B cell (primary cell): ENCODE measurements at regions not wholly inside any gene's neighbourhood (a gene's known extent, or its start where the extent isn't known, plus 50 kb on each side); places are given as distances from the start of the nearest gene placed in this dataset.

Experiments
- ATAC-seq: fragments of 200-7000 bp; cut with Tn5 transposase; one replicate; pipeline ENCODE4 v1.10.0; 2021; ENCODE audit warnings: low read depth, mild to moderate bottlenecking, moderate number of reproducible peaks, moderate library complexity
- CTCF ChIA-PET: fragments of 350-600 bp; sonication (Branson Sonifier 250); formaldehyde crosslinking; loops from one replicate; lab custom pipeline; 2021; ENCODE audit warnings: antibody characterized with exemption, inconsistent platforms; lab: Charles Lee
- POLR2A ChIA-PET: fragments of 350-600 bp; sonication (Branson Sonifier 250); formaldehyde crosslinking; loops from one replicate; lab custom pipeline; 2021; ENCODE audit warnings: antibody characterized with exemption; lab: Charles Lee
- DNase-seq: peaks from one replicate; pipeline ENCODE4 v3.0.0; 2013
- H2AFZ ChIP-seq: 2 replicates; pipeline ENCODE4 v1.6.1; 2012; ENCODE audit warnings: mild to moderate bottlenecking, low read depth, low read length; ENCODE audit not compliant: insufficient read depth, poor library complexity, severe bottlenecking
- H3K27ac ChIP-seq, 2 donors: 1 replicate in 1 of 2; 2 replicates in 1 of 2; pipeline ENCODE4 v1.5.1; 2012 to 2013; ENCODE audit warnings: low read length in 2 of 2, mild to moderate bottlenecking in 2 of 2, moderate library complexity in 1 of 2
- H3K27me3 ChIP-seq, 4 experiments: fragments of 200-600 bp in 1 of 4; sonication (generic) in 1 of 4; replicated peaks in 1 of 4; 1 replicate in 2 of 4; 2 replicates in 2 of 4; pipeline versions ENCODE4 v1.6.1 to v1.7.0; 2013 to 2016; ENCODE audit warnings: low read length in 3 of 4, mild to moderate bottlenecking in 2 of 4, mixed read lengths in 1 of 4, moderate library complexity in 1 of 4; ENCODE audit not compliant: insufficient read depth in 4 of 4, control insufficient read depth in 3 of 4; ENCODE audit errors: control extremely low read depth in 1 of 4
- H3K36me3 ChIP-seq, 2 experiments: replicated peaks in 1 of 2; 1 replicate in 1 of 2; 2 replicates in 1 of 2; pipeline versions ENCODE4 v1.6.1 to v1.7.1; 2013; ENCODE audit warnings: low read length in 1 of 2; ENCODE audit not compliant: insufficient read depth in 2 of 2, control insufficient read depth in 1 of 2; ENCODE audit errors: control extremely low read depth in 1 of 2, extremely low read depth in 1 of 2
- H3K4me1 ChIP-seq, 2 donors: fragments of 200-600 bp in 1 of 2; sonication (generic) in 1 of 2; 1 replicate in 1 of 2; 2 replicates in 1 of 2; pipeline versions ENCODE4 v1.5.1 to v1.6.1; 2013 to 2017; ENCODE audit warnings: low read length in 2 of 2; ENCODE audit not compliant: control insufficient read depth in 2 of 2, insufficient read depth in 2 of 2
- H3K4me2 ChIP-seq: replicated peaks from 2 replicates; pipeline ENCODE3; 2012; ENCODE audit warnings: mild to moderate bottlenecking, low read depth, low read length; ENCODE audit not compliant: poor library complexity, severe bottlenecking
- H3K4me3 ChIP-seq, 5 experiments: fragments of 200-600 bp in 1 of 5; sonication (generic) in 1 of 5; 1 replicate in 3 of 5; 2 replicates in 2 of 5; pipeline versions ENCODE4 v1.5.1 to v1.7.0; 2011 to 2016; ENCODE audit warnings: low read length in 4 of 5, mild to moderate bottlenecking in 4 of 5, low read depth in 2 of 5, control low read depth in 1 of 5, moderate library complexity in 1 of 5; ENCODE audit not compliant: insufficient read depth in 1 of 5; ENCODE audit errors: control extremely low read depth in 1 of 5, extremely low read depth in 1 of 5
- H3K79me2 ChIP-seq: fragments of 200-600 bp; sonication (generic); one replicate; pipeline ENCODE4 v1.6.0; 2016; ENCODE audit warnings: low read length; ENCODE audit not compliant: control insufficient read depth, insufficient read depth
- H3K9ac ChIP-seq: fragments of 200-600 bp; sonication (generic); 2 replicates; pipeline ENCODE4 v1.6.1; 2017; ENCODE audit warnings: mild to moderate bottlenecking, low read length, moderate library complexity
- H3K9me3 ChIP-seq, 3 donors: one replicate each; pipeline versions ENCODE4 v1.6.1 to v1.7.1; 2013; ENCODE audit warnings: low read length in 2 of 3; ENCODE audit not compliant: control insufficient read depth in 2 of 3, insufficient read depth in 1 of 3; ENCODE audit errors: control extremely low read depth in 1 of 3
- H4K20me1 ChIP-seq: 2 replicates; pipeline ENCODE4 v1.6.0; 2012; ENCODE audit warnings: mild to moderate bottlenecking, low read length; ENCODE audit not compliant: insufficient read depth, control insufficient read depth, poor library complexity, severe bottlenecking
- H3K27ac Mint-ChIP-seq: one replicate; pipeline ENCODE4 v1.8.0; 2021; ENCODE audit warnings: mixed read lengths
- H3K27me3 Mint-ChIP-seq: one replicate; pipeline ENCODE4 v1.8.0; 2021; ENCODE audit warnings: mixed read lengths
- H3K4me1 Mint-ChIP-seq: one replicate; pipeline ENCODE4 v1.8.0; 2021; ENCODE audit warnings: mixed read lengths
- H3K4me3 Mint-ChIP-seq: one replicate; pipeline ENCODE4 v1.8.0; 2021; ENCODE audit warnings: mixed read lengths
- H3K9me3 Mint-ChIP-seq: one replicate; pipeline ENCODE4 v1.8.0; 2022; ENCODE audit warnings: mixed read lengths; ENCODE audit not compliant: insufficient read depth
- EZH2 ChIP-seq: IDR thresholded peaks from 2 replicates; pipeline ENCODE4 v1.6.1; 2012; ENCODE audit warnings: borderline replicate concordance, low read depth, mild to moderate bottlenecking, moderate library complexity, low read length; ENCODE audit not compliant: insufficient read depth, poor library complexity, severe bottlenecking
- WGBS: methylation state at CpG from one replicate; pipeline ENCODE4 v1.1.5; 2013; ENCODE audit warnings: missing lambda C conversion rate; ENCODE audit not compliant: insufficient coverage; 5-methylcytosine and 5-hydroxymethylcytosine counted together
- intact Hi-C: fragments of 100-400 bp; cut with micrococcal nuclease; formaldehyde crosslinking; loops from one replicate; pipeline ENCODE4 v1.10.0; 2022
- TF ChIP-seq, protein P1 (sequence below): fragments of 200-600 bp; IDR thresholded peaks from one replicate; pipeline ENCODE4 v1.8.0; 2022; ENCODE audit warnings: antibody characterized with exemption, mild to moderate bottlenecking

DNA sequence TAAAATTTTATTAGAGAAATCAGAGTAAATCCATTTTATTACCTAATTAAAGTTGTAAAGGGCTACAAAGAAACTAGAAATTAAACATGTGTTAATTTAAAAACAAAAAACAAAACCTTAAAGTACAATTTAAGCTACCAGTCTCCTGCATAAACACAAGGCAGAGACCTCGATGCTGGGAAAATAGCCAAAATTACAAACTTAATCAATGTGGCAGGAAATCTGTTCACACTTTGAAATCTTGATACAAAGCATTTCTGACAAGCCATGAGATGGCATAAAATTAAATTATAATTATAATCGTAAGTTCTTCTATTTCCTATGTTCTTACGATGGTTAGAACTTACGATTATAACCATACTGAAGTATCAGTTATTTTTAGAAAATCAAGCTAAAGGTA lies 158.0 kb upstream of the FREM1 start:
- no peaks in the 10 kb centered on the region for H3K9me3 Mint-ChIP-seq
- TF ChIP-seq, protein P1, sequence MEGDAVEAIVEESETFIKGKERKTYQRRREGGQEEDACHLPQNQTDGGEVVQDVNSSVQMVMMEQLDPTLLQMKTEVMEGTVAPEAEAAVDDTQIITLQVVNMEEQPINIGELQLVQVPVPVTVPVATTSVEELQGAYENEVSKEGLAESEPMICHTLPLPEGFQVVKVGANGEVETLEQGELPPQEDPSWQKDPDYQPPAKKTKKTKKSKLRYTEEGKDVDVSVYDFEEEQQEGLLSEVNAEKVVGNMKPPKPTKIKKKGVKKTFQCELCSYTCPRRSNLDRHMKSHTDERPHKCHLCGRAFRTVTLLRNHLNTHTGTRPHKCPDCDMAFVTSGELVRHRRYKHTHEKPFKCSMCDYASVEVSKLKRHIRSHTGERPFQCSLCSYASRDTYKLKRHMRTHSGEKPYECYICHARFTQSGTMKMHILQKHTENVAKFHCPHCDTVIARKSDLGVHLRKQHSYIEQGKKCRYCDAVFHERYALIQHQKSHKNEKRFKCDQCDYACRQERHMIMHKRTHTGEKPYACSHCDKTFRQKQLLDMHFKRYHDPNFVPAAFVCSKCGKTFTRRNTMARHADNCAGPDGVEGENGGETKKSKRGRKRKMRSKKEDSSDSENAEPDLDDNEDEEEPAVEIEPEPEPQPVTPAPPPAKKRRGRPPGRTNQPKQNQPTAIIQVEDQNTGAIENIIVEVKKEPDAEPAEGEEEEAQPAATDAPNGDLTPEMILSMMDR: no peak
- no peak for TF ChIP-seq EZH2
- no peaks in the 10 kb centered on the region for H4K20me1 ChIP-seq
- peaks cover 5% of the 10 kb centered on the region for H3K27me3 Mint-ChIP-seq
- POLR2A ChIA-PET: no interaction called here
- no peak overlapping the region for H3K4me3 ChIP-seq
- no peak overlapping the region for H3K4me3 Mint-ChIP-seq
- peaks cover 0 to 3% (median 0%) of the 10 kb centered on the region in 3 donors for H3K9me3 ChIP-seq
- ATAC-seq (no peak), DNase-seq (no peak)
- no peak overlapping the region for H3K27ac ChIP-seq
- intact Hi-C loops: no loop called here
- no peak overlapping the region for H3K9ac ChIP-seq
- H3K79me2 ChIP-seq: no peaks in the 10 kb centered on the region
- H2AFZ ChIP-seq: no peak overlapping the region
- H3K27ac Mint-ChIP-seq: no peak overlapping the region
- H3K4me1 ChIP-seq: no peaks in the 10 kb centered on the region
- CTCF ChIA-PET: no interaction called here
- H3K36me3 ChIP-seq: no peaks in the 10 kb centered on the region
- 0% methylated on average over 1 of the region's 4 CpGs for WGBS
- H3K27me3 ChIP-seq: peaks cover 0 to 2% (median 0%) of the 10 kb centered on the region in 4 experiments
- no peaks in the 10 kb centered on the region for H3K4me1 Mint-ChIP-seq
- no peak overlapping the region for H3K4me2 ChIP-seq

DNA sequence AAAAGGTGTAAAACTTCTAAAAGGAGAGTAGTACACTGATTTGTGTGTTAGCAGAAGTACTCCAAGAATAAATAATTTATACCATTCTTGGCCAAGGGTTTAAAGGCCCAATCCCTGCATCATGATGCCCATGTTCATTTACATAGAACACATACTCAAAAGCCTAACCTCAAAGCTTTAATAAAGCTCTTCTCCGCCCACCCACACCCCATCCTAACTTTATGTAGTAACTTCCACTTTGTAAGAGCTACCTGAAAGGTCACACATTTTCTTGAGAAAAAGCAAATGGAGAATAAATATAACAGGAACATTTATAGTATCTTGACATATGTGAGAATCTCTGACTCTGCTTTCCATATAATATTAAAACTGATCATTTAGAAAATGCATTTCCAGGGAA lies 148.8 kb upstream of the FREM1 start:
- TF ChIP-seq EZH2: no peak
- TF ChIP-seq, protein P1: no peak
- Histone ChIP-seq H3K9ac (no peak overlapping the region), H4K20me1 (no peaks in the 10 kb centered on the region), H3K9me3 (peaks cover 0 to 6% (median 0%) of the 10 kb centered on the region in 3 donors), H3K36me3 (no peaks in the 10 kb centered on the region), H3K4me2 (no peak overlapping the region), H2AFZ (no peak overlapping the region), H3K4me3 (no peak overlapping the region), H3K79me2 (no peaks in the 10 kb centered on the region), H3K27me3 (no peaks in the 10 kb centered on the region), H3K4me1 (no peaks in the 10 kb centered on the region), H3K27ac (no peak overlapping the region)
- H3K4me3 Mint-ChIP-seq: no peak overlapping the region
- DNase-seq (no peak), ATAC-seq (no peak)
- no CpG with 5 or more reads among the region's 1 CpG for WGBS
- ChIA-PET CTCF (no interaction called here), POLR2A (no interaction called here)
- H3K4me1 Mint-ChIP-seq: no peaks in the 10 kb centered on the region
- H3K9me3 Mint-ChIP-seq: no peaks in the 10 kb centered on the region
- no peak overlapping the region for H3K27ac Mint-ChIP-seq
- H3K27me3 Mint-ChIP-seq: peaks cover 11% of the 10 kb centered on the region
- intact Hi-C loops: no loop called here
